Right lobe of liver (tissue), 6 donors: ENCODE measurements at regions not wholly inside any gene's neighbourhood (a gene's known extent, or its start where the extent isn't known, plus 50 kb on each side); places are given as distances from the start of the nearest gene placed in this dataset.
A peak's percentile ranks its signal among the peaks of the same experiment; 100 is the strongest.
"Not testable (repeated sequence)": the region's sequence is repeated elsewhere in the genome, so short reads cannot be mapped to it uniquely, and the experiment has no call there.

Source experiments
- ATAC-seq, 4 donors: fragments of 200-7000 bp; cut with Tn5 transposase; one replicate each; pipeline ENCODE4 v1.9.1; 2020; ENCODE audit warnings: mild to moderate bottlenecking in 4 of 4, moderate library complexity in 4 of 4
- DNase-seq, 3 donors: peaks; one replicate each; pipeline ENCODE4 v3.0.0-alpha.2; 2020
- H3K27ac ChIP-seq, 3 donors: fragments of 200-600 bp; one replicate each; pipeline ENCODE4 v1.8.0; 2022
- H3K27me3 ChIP-seq, 2 donors: fragments of 200-600 bp; one replicate each; pipeline ENCODE4 v1.8.0; 2022
- H3K36me3 ChIP-seq, 4 donors: fragments of 200-600 bp; sonication (generic) in 1 of 4; one replicate each; pipeline versions ENCODE4 v1.5.1 to v1.8.0; 2017 to 2022; ENCODE audit warnings: control low read depth in 1 of 4
- H3K4me1 ChIP-seq, 4 donors: fragments of 200-600 bp; sonication (generic) in 1 of 4; one replicate each; pipeline versions ENCODE4 v1.5.1 to v1.8.0; 2017 to 2022; ENCODE audit warnings: control low read depth in 1 of 4
- H3K4me3 ChIP-seq, 3 donors: fragments of 200-600 bp; one replicate each; pipeline ENCODE4 v1.8.0; 2022
- H3K9me3 ChIP-seq, 4 donors: fragments of 200-600 bp; sonication (generic) in 1 of 4; one replicate each; pipeline versions ENCODE4 v1.5.1 to v1.8.0; 2017 to 2022; ENCODE audit warnings: control low read depth in 1 of 4
- CTCF ChIP-seq, 4 donors: fragments of 200-600 bp in 3 of 4; fragments of 450-650 bp in 1 of 4; IDR thresholded peaks; one replicate each; pipeline versions ENCODE4 v1.5.1 to v1.8.0; 2016 to 2022; ENCODE audit warnings: antibody characterized with exemption in 4 of 4, mild to moderate bottlenecking in 2 of 4
- POLR2A ChIP-seq: fragments of 450-650 bp; IDR thresholded peaks from one replicate; pipeline ENCODE4 v1.6.1; 2017; ENCODE audit warnings: antibody characterized with exemption, mild to moderate bottlenecking
- WGBS: methylation state at CpG from one replicate; pipeline ENCODE4 v1.1.6; 2018; ENCODE audit warnings: low coverage, low lambda C conversion rate; ENCODE audit not compliant: insufficient coverage; ENCODE audit errors: missing lambda C conversion rate; 5-methylcytosine and 5-hydroxymethylcytosine counted together
- intact Hi-C, 2 donors: fragments of 100-400 bp; cut with DNase I; formaldehyde crosslinking; loops; one replicate each; pipeline versions ENCODE4 v1.11.2 to v1.14.1; 2022
- donor health status: DM: no; HTN: yes; CAD: no.
- donor health status: DM: no; HTN: no; CAD: no.
- donor health status: DM: no; HTN: no; CAD: no.
- donor health status: DM: no; HTN: yes; CAD: no.
- donor health status: DM: no; HTN: yes; CAD: no.

DNA sequence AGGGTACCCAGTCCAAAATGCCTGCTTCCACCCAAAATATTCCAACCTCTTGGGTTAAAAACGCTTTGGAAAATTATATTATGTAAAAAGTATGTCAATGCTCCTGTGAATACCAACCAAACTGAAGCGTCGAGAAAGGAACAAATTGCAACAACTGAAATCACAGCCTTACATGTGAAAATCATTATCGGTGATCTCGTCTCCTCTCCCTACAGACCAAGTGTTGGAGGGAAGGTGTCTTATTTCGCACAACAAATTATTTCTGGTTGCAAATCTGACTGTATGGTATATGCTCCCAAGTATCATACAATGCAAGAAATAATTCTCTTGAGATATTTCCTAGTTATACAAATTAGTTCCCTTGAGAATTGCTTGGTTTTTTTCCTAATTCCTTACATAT, 89.3 kb upstream of the CDYL2 start:
- DNase-seq (no peak), ATAC-seq (no peak)
- Histone ChIP-seq H3K36me3 (no peaks in the 10 kb centered on the region), H3K9me3 (no peaks in the 10 kb centered on the region), H3K4me3 (no peak overlapping the region), H3K4me1 (no peaks in the 10 kb centered on the region), H3K27ac (no peak overlapping the region), H3K27me3 (no peaks in the 10 kb centered on the region)
- 71% methylated on average over 5 of the region's 6 CpGs for WGBS
- intact Hi-C loops, result no loop called here
- no peak for TF ChIP-seq CTCF (IDR thresholded peaks at IDR 0.05)
- TF ChIP-seq POLR2A, result no peak

DNA sequence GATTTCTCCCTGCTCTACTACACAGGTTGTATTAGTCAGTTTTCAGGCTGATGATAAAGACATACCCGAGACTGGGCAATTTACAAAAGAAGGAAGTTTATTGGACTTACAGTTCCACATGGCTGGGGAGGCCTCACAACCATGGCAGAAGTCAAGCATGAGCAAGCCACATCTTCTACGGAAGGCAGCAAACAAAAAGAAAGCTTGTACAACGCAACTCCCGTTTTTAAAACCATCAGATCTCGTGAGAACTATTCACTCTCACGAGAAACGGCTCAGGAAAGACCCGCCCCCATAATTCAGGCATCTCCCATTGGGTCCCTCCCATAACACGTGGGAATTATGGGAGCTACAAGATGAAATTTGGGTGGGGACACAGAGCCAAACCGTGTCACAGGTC, 88.0 kb upstream of the CDYL2 start:
- ATAC-seq, H3K4me3 ChIP-seq, H3K4me1 ChIP-seq, DNase-seq, intact Hi-C loops, H3K36me3 ChIP-seq, H3K9me3 ChIP-seq, H3K27ac ChIP-seq, H3K27me3 ChIP-seq: not testable (repeated sequence)
- WGBS, result 85% methylated on average over 9 of the region's 10 CpGs

- Histone ChIP-seq H3K4me3 (no peak overlapping the region), H3K9me3 (no peaks in the 10 kb centered on the region), H3K27ac (no peak overlapping the region), H3K36me3 (no peaks in the 10 kb centered on the region), H3K4me1 (no peaks in the 10 kb centered on the region), H3K27me3 (no peaks in the 10 kb centered on the region)
- DNase-seq, result no peak
- intact Hi-C loops, result no loop called here
- TF ChIP-seq CTCF (IDR thresholded peaks at IDR 0.05) (no peak), POLR2A (no peak)
- no peak for ATAC-seq
- WGBS, result 42% methylated on average over 4 of the region's 4 CpGs
Observed at GRCh38 chr16:80889779-80890359, 85.5 kb upstream of the CDYL2 start.

GRCh38 chr16:80887062-80887461, 82.7 kb upstream of the CDYL2 start:
- WGBS, result 69% methylated on average over 3 of the region's 3 CpGs
- ATAC-seq, result no peak

GRCh38 chr16:80883816-80884215, 79.4 kb upstream of the CDYL2 start:
- TF ChIP-seq POLR2A (no peak), CTCF (IDR thresholded peaks at IDR 0.05) (no peak)
- Histone ChIP-seq H3K9me3 (no peaks in the 10 kb centered on the region), H3K4me1 (peaks cover 0 to 15% (median 2%) of the 10 kb centered on the region in 4 donors), H3K27ac (peak overlapping the region in 1 of 3 donors; percentile 69), H3K4me3 (no peak overlapping the region), H3K27me3 (no peaks in the 10 kb centered on the region), H3K36me3 (no peaks in the 10 kb centered on the region)
- ATAC-seq (peak; percentile 70 to 86 (median 76)), DNase-seq (peak in 2 of 3 donors; percentile 65 to 81)
- 48% methylated on average over 5 of the region's 5 CpGs for WGBS
- intact Hi-C loops, result no loop called here

More at GRCh38 chr16:80887062-80887461, 82.7 kb upstream of the CDYL2 start:
- no peaks in the 10 kb centered on the region for H3K36me3 ChIP-seq
- no peak overlapping the region for H3K27ac ChIP-seq
- H3K27me3 ChIP-seq, result no peaks in the 10 kb centered on the region
- TF ChIP-seq POLR2A (no peak), CTCF (IDR thresholded peaks at IDR 0.05) (no peak)
- H3K9me3 ChIP-seq, result no peaks in the 10 kb centered on the region
- no peak for DNase-seq
- no peak overlapping the region for H3K4me3 ChIP-seq
- peaks cover 0 to 15% (median 2%) of the 10 kb centered on the region in 4 donors for H3K4me1 ChIP-seq
- intact Hi-C loops, result no loop called here
